ENCODE measurements at regions not wholly inside any gene's neighbourhood (a gene's known extent, or its start where the extent isn't known, plus 50 kb on each side); places are given as distances from the start of the nearest gene placed in this dataset.

DNA sequence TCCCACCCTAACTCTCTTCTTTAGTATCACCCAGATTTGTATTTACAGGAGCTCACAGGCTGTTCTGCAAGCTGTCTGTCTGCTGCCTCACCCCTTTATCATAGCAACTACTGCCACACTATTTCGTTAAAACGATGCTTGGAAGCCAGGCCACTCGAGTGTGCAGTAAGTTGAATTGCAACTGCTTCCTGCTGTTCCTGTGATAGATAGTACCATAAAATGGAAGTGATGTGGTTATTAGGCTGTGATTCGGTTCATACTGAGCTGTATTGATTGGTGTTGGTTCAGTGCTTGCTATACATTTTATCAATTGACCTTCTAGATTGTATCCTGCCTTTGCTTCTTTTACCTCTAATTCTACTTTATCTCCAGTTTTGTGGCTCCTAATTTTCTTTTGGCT is 325.4 kb downstream of the RNF144B start:
- TF ChIP-seq, protein P1, sequence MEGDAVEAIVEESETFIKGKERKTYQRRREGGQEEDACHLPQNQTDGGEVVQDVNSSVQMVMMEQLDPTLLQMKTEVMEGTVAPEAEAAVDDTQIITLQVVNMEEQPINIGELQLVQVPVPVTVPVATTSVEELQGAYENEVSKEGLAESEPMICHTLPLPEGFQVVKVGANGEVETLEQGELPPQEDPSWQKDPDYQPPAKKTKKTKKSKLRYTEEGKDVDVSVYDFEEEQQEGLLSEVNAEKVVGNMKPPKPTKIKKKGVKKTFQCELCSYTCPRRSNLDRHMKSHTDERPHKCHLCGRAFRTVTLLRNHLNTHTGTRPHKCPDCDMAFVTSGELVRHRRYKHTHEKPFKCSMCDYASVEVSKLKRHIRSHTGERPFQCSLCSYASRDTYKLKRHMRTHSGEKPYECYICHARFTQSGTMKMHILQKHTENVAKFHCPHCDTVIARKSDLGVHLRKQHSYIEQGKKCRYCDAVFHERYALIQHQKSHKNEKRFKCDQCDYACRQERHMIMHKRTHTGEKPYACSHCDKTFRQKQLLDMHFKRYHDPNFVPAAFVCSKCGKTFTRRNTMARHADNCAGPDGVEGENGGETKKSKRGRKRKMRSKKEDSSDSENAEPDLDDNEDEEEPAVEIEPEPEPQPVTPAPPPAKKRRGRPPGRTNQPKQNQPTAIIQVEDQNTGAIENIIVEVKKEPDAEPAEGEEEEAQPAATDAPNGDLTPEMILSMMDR (IDR thresholded peaks at IDR 0.05), result no peak
- Histone ChIP-seq H3K4me1 (ENCODE audit: insufficient read depth, low read length) (no peaks in the 10 kb centered on the region), H3K4me3 (ENCODE audit: low read length) (no peak overlapping the region), H3K27ac (ENCODE audit: low read depth in 1 of 2, low read length in 2 of 2) (no peak overlapping the region), H3K9me3 (ENCODE audit: control insufficient read depth in 1 of 2, insufficient read depth in 1 of 2, low read length in 2 of 2) (no peaks in the 10 kb centered on the region), H3K27me3 (ENCODE audit: control insufficient read depth in 1 of 2, insufficient read depth in 2 of 2, low read length in 2 of 2) (no peaks in the 10 kb centered on the region), H3K36me3 (ENCODE audit: insufficient read depth, low read length) (no peaks in the 10 kb centered on the region)
- H3K4me3 Mint-ChIP-seq, result no peak overlapping the region
- ChIA-PET CTCF (no interaction called here), POLR2A (no interaction called here)
- ATAC-seq (ENCODE audit: poor library complexity) (no peak), DNase-seq (no peak)
- H3K27ac Mint-ChIP-seq, result no peak overlapping the region
- H3K36me3 Mint-ChIP-seq (ENCODE audit: low read depth), result no peaks in the 10 kb centered on the region
- H3K9me3 Mint-ChIP-seq, result peaks cover 3% of the 10 kb centered on the region
- no peaks in the 10 kb centered on the region for H3K27me3 Mint-ChIP-seq
- intact Hi-C loops (cut with DNase I, micrococcal nuclease), result no loop called here
- no peaks in the 10 kb centered on the region for H3K4me1 Mint-ChIP-seq (ENCODE audit: low read depth)

DNA sequence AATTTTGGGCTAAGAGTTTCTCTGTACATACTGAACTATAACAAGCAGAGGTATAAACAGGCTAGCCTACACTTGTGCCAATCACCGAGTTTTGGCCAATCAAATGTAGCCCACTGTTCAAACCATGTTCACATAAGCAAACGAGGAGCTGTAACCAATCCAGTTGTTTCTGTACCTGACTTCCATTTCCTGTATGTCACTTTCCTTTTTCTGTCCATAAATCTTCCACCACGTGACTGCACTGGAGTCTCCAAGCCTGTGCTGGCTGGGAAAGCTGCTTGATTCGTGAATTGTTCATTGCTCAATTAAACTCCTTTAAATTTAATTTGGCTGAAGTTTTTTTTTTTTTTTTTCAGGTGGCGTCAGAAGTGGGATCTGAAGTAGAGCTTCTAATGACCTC is 332.9 kb downstream of the RNF144B start:
- ATAC-seq (ENCODE audit: poor library complexity), result no peak
- H3K27ac Mint-ChIP-seq, result no peak overlapping the region
- H3K4me1 Mint-ChIP-seq (ENCODE audit: low read depth), result no peaks in the 10 kb centered on the region
- no peak for DNase-seq
- TF ChIP-seq, protein P1 (IDR thresholded peaks at IDR 0.05), result no peak
- CTCF ChIA-PET, result no interaction called here
- Histone ChIP-seq H3K27me3 (ENCODE audit: control insufficient read depth in 1 of 2, insufficient read depth in 2 of 2, low read length in 2 of 2) (no peaks in the 10 kb centered on the region), H3K4me3 (ENCODE audit: low read length) (no peak overlapping the region), H3K9me3 (ENCODE audit: control insufficient read depth in 1 of 2, insufficient read depth in 1 of 2, low read length in 2 of 2) (no peaks in the 10 kb centered on the region), H3K36me3 (ENCODE audit: insufficient read depth, low read length) (no peaks in the 10 kb centered on the region), H3K27ac (ENCODE audit: low read depth in 1 of 2, low read length in 2 of 2) (no peak overlapping the region), H3K4me1 (ENCODE audit: insufficient read depth, low read length) (no peaks in the 10 kb centered on the region)
- H3K4me3 Mint-ChIP-seq, result no peak overlapping the region
- H3K9me3 Mint-ChIP-seq, result peaks cover 4% of the 10 kb centered on the region
- POLR2A ChIA-PET, result no interaction called here
- H3K36me3 Mint-ChIP-seq (ENCODE audit: low read depth), result no peaks in the 10 kb centered on the region
- intact Hi-C loops (cut with DNase I, micrococcal nuclease), result no loop called here
- no peaks in the 10 kb centered on the region for H3K27me3 Mint-ChIP-seq

DNA sequence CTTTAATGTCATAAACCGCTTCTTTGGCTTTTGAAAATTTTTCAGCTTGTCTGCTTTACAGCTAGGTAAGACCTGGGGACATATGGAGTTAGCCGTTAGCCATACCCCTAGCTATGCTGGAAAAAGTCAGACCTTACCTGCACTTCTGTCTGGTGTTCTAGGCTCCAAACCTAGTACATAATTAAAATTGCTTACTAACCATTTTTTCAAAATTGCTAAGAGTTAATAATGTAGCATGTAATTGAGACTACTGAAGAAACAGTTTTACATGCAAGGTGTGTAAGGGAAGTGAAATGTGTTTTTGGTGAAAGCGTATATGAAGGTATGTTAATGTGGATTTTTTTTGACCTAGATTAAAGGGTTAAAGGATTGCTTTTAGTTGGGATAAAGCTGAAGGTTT is 336.9 kb downstream of the RNF144B start:
- POLR2A ChIA-PET, result no interaction called here
- Histone ChIP-seq H3K36me3 (ENCODE audit: insufficient read depth, low read length) (no peaks in the 10 kb centered on the region), H3K9me3 (ENCODE audit: control insufficient read depth in 1 of 2, insufficient read depth in 1 of 2, low read length in 2 of 2) (no peaks in the 10 kb centered on the region), H3K4me1 (ENCODE audit: insufficient read depth, low read length) (no peaks in the 10 kb centered on the region), H3K27ac (ENCODE audit: low read depth in 1 of 2, low read length in 2 of 2) (no peak overlapping the region), H3K27me3 (ENCODE audit: control insufficient read depth in 1 of 2, insufficient read depth in 2 of 2, low read length in 2 of 2) (no peaks in the 10 kb centered on the region), H3K4me3 (ENCODE audit: low read length) (no peak overlapping the region)
- ATAC-seq (ENCODE audit: poor library complexity) (no peak), DNase-seq (no peak)
- Mint-ChIP-seq H3K27me3 (no peaks in the 10 kb centered on the region), H3K27ac (no peak overlapping the region), H3K4me1 (ENCODE audit: low read depth) (no peaks in the 10 kb centered on the region), H3K4me3 (no peak overlapping the region), H3K36me3 (ENCODE audit: low read depth) (no peaks in the 10 kb centered on the region), H3K9me3 (peaks cover 12% of the 10 kb centered on the region)
- TF ChIP-seq, protein P1 (IDR thresholded peaks at IDR 0.05), result no peak
- intact Hi-C loops (cut with DNase I, micrococcal nuclease), result no loop called here
- CTCF ChIA-PET, result no interaction called here

All from CD4-positive, alpha-beta T cell (primary cell).